GM23338 (cell line): ENCODE measurements at regions not wholly inside any gene's neighbourhood (a gene's known extent, or its start where the extent isn't known, plus 50 kb on each side); places are given as distances from the start of the nearest gene placed in this dataset.

Experiments used
- ATAC-seq: fragments of 200-7000 bp; cut with Tn5 transposase; 3 replicates; pipeline ENCODE4 v1.9.1; 2020
- DNase-seq: peaks from one replicate; pipeline ENCODE4 v3.0.0-alpha.2; 2015; ENCODE audit warnings: low spot score
- H2AFZ ChIP-seq: fragments of 200-600 bp; sonication (generic); 2 replicates; pipeline ENCODE4 v1.8.0; 2016; ENCODE audit warnings: antibody characterized with exemption, mild to moderate bottlenecking, moderate library complexity
- H3F3A ChIP-seq: fragments of 200-600 bp; sonication (generic); replicated peaks from 2 replicates; pipeline ENCODE4 v1.8.0; 2017; ENCODE audit warnings: antibody characterized with exemption, mixed run types, low read depth
- H3K27ac ChIP-seq: fragments of 200-600 bp; sonication (generic); 2 replicates; pipeline ENCODE4 v1.6.1; 2016; ENCODE audit warnings: low read depth
- H3K27me3 ChIP-seq: fragments of 200-600 bp; sonication (generic); 2 replicates; pipeline ENCODE4 v1.8.0; 2016; ENCODE audit warnings: mild to moderate bottlenecking, mixed run types, moderate library complexity; ENCODE audit not compliant: insufficient read depth
- H3K36me3 ChIP-seq: fragments of 200-600 bp; sonication (generic); 2 replicates; pipeline ENCODE4 v1.8.0; 2016; ENCODE audit warnings: mild to moderate bottlenecking; ENCODE audit not compliant: insufficient read depth
- H3K4me1 ChIP-seq: fragments of 200-600 bp; sonication (generic); 2 replicates; pipeline ENCODE4 v1.8.0; 2016; ENCODE audit warnings: mild to moderate bottlenecking, moderate library complexity; ENCODE audit not compliant: insufficient read depth
- H3K4me2 ChIP-seq: fragments of 200-600 bp; sonication (generic); 2 replicates; pipeline ENCODE4 v1.7.1; 2017; ENCODE audit warnings: mixed run types
- H3K4me3 ChIP-seq: fragments of 200-600 bp; sonication (generic); 2 replicates; pipeline ENCODE4 v1.6.1; 2016; ENCODE audit warnings: mixed run types
- H3K79me2 ChIP-seq: fragments of 200-600 bp; sonication (generic); replicated peaks from 2 replicates; pipeline ENCODE4 v1.8.0; 2017; ENCODE audit warnings: mild to moderate bottlenecking; ENCODE audit not compliant: insufficient read depth
- H3K9me2 ChIP-seq: fragments of 200-600 bp; sonication (generic); 2 replicates; pipeline ENCODE4 v1.8.0; 2017; ENCODE audit not compliant: insufficient read depth
- H4K20me1 ChIP-seq: fragments of 200-600 bp; sonication (generic); replicated peaks from 2 replicates; pipeline ENCODE4 v1.8.0; 2017; ENCODE audit warnings: mild to moderate bottlenecking; ENCODE audit not compliant: insufficient read depth
- H3K27ac Mint-ChIP-seq: 2 replicates; pipeline ENCODE4 v1.8.0; 2020; ENCODE audit warnings: inconsistent platforms, mild to moderate bottlenecking, moderate library complexity, mixed read lengths
- H3K27me3 Mint-ChIP-seq: 3 replicates; pipeline ENCODE4 v1.8.0; 2022; ENCODE audit warnings: low read depth, mild to moderate bottlenecking, moderate library complexity, mixed read lengths, inconsistent platforms; ENCODE audit not compliant: insufficient read depth, poor library complexity
- H3K36me3 Mint-ChIP-seq: 3 replicates; pipeline ENCODE4 v1.8.0; 2021; ENCODE audit warnings: low read depth, mild to moderate bottlenecking, inconsistent platforms, moderate library complexity, mixed read lengths
- H3K4me1 Mint-ChIP-seq: 3 replicates; pipeline ENCODE4 v1.8.0; 2020; ENCODE audit warnings: mild to moderate bottlenecking, inconsistent platforms, mixed read lengths
- H3K4me3 Mint-ChIP-seq: 3 replicates; pipeline ENCODE4 v1.8.0; 2021; ENCODE audit warnings: moderate library complexity, mild to moderate bottlenecking, inconsistent platforms, mixed read lengths
- H3K9me3 Mint-ChIP-seq: 3 replicates; pipeline ENCODE4 v1.8.0; 2020; ENCODE audit warnings: moderate library complexity, mild to moderate bottlenecking, inconsistent platforms, mixed read lengths
- CTCF ChIP-seq, 2 experiments: fragments of 200-600 bp in 1 of 2; sonication (generic) in 1 of 2; conservative IDR thresholded peaks; 2 replicates each; pipeline versions ENCODE4 v1.5.1 to v1.6.1; 2016 to 2017; ENCODE audit warnings: antibody characterized with exemption in 2 of 2, low read depth in 2 of 2, mild to moderate bottlenecking in 2 of 2, moderate library complexity in 1 of 2
- ETS1 ChIP-seq: IDR thresholded peaks from 2 replicates; pipeline ENCODE4 v1.6.1; 2016; ENCODE audit warnings: antibody characterized with exemption
- EZH2 ChIP-seq: fragments of 200-600 bp; sonication (generic); IDR thresholded peaks from one replicate; pipeline ENCODE4 v1.8.0; 2017; ENCODE audit warnings: antibody characterized with exemption, mild to moderate bottlenecking, low read depth; ENCODE audit not compliant: unreplicated experiment
- EZH2phosphoT487 ChIP-seq: fragments of 200-600 bp; sonication (generic); IDR thresholded peaks from one replicate; pipeline ENCODE4 v1.8.1; 2018; ENCODE audit warnings: antibody characterized with exemption; ENCODE audit not compliant: unreplicated experiment
- JUNB ChIP-seq: IDR thresholded peaks from one replicate; pipeline ENCODE4 v1.6.1; 2016; ENCODE audit warnings: antibody characterized with exemption; ENCODE audit not compliant: unreplicated experiment
- NANOG ChIP-seq: IDR thresholded peaks from 2 replicates; pipeline ENCODE4 v1.6.1; 2016; ENCODE audit warnings: antibody characterized with exemption, borderline replicate concordance
- POLR2AphosphoS5 ChIP-seq: IDR thresholded peaks from 2 replicates; pipeline ENCODE4 v1.6.1; 2016; ENCODE audit warnings: antibody characterized with exemption, low read depth
- REST ChIP-seq: IDR thresholded peaks from one replicate; pipeline ENCODE4 v1.6.1; 2018; ENCODE audit warnings: antibody characterized with exemption; ENCODE audit not compliant: unreplicated experiment
- STAT1 ChIP-seq: IDR thresholded peaks from one replicate; pipeline ENCODE4 v1.6.1; 2016; ENCODE audit warnings: antibody characterized with exemption; ENCODE audit not compliant: unreplicated experiment
- ZNF114 ChIP-seq: fragments of 250-450 bp; sonication (Bioruptor Pico); IDR thresholded peaks from 2 replicates; pipeline ENCODE4 v1.5.0; 2020; ENCODE audit warnings: mild to moderate bottlenecking, moderate library complexity
- ZNF331 ChIP-seq: fragments of 250-450 bp; sonication (Bioruptor Pico); IDR thresholded peaks from 2 replicates; pipeline ENCODE4 v1.5.0; 2020; ENCODE audit warnings: low read depth, mild to moderate bottlenecking, moderate library complexity

- Histone ChIP-seq H3K4me1 (peaks cover 12% of the 10 kb centered on the region; the same call in 1 of the 2 replicates), H3K9me2 (0 out of 2 replicates have a peak, but pooled peaks cover 3% of the 10 kb centered on the region), H3K4me2 (no peak overlapping the region), H3K27me3 (no peaks in the 10 kb centered on the region), H3K4me3 (no peak overlapping the region), H3F3A (no peaks in the 10 kb centered on the region), H3K36me3 (no peaks in the 10 kb centered on the region), H2AFZ (peak overlapping the region; percentile 40; the same call in 1 of the 2 replicates), H3K27ac (no peak overlapping the region), H4K20me1 (no peaks in the 10 kb centered on the region), H3K79me2 (no peaks in the 10 kb centered on the region)
- DNase-seq (no peak), ATAC-seq (peak; percentile 45; the same call in 2 of the 3 replicates)
- Mint-ChIP-seq H3K4me3 (no peak overlapping the region), H3K4me1 (peaks cover 14% of the 10 kb centered on the region), H3K27ac (no peak overlapping the region), H3K36me3 (peaks cover 8% of the 10 kb centered on the region), H3K27me3 (peaks cover 6% of the 10 kb centered on the region), H3K9me3 (peaks cover 3% of the 10 kb centered on the region)
- TF ChIP-seq ZNF331 (no peak), REST (no peak), EZH2phosphoT487 (no peak), POLR2AphosphoS5 (no peak), CTCF (conservative IDR thresholded peaks at IDR 0.05; ENCODE audit: low read depth in 2 of 2) (no peak), ZNF114 (CRISPR knock-in tag) (no peak), EZH2 (no peak), NANOG (no peak), JUNB (no peak), STAT1 (no peak), ETS1 (no peak)
These were observed 128.3 kb upstream of the TRIM2 start for GRCh38 chr4:153075836-153076518.
